ENCODE measurements at regions not wholly inside any gene's neighbourhood (a gene's known extent, or its start where the extent isn't known, plus 50 kb on each side); places are given as distances from the start of the nearest gene placed in this dataset.

- DNase-seq = no peak
Observed at GRCh38 chr6:37105148-37106050, 64.6 kb upstream of the PIM1 start.

GRCh38 chr6:37106051-37106363, 63.9 kb upstream of the PIM1 start:
- DNase-seq = no peak

- DNase-seq = no peak
Observed at GRCh38 chr6:37106554-37106953, 63.4 kb upstream of the PIM1 start.

GRCh38 chr6:37106982-37107491, 62.9 kb upstream of the PIM1 start:
- DNase-seq = no peak

- no peak for DNase-seq
Observed at GRCh38 chr6:37109714-37110499, 60.0 kb upstream of the PIM1 start.

- no peak for DNase-seq
Observed at GRCh38 chr6:37110500-37111461, 59.2 kb upstream of the PIM1 start.

- no peak for DNase-seq
Observed at GRCh38 chr6:37113976-37114375, 56.0 kb upstream of the PIM1 start.

- DNase-seq = no peak
Observed at GRCh38 chr6:37114612-37115011, 55.3 kb upstream of the PIM1 start.

GRCh38 chr6:37115236-37115895, 54.6 kb upstream of the PIM1 start:
- DNase-seq = peak in 1 of 3 donors; percentile 67

GRCh38 chr6:37116326-37116725, 53.6 kb upstream of the PIM1 start:
- DNase-seq = no peak

GRCh38 chr6:37119387-37119886, 50.5 kb upstream of the PIM1 start:
- no peak for DNase-seq

Data from muscle of back (tissue), 3 donors.